ENCODE measurements at regions not wholly inside any gene's neighbourhood (a gene's known extent, or its start where the extent isn't known, plus 50 kb on each side); places are given as distances from the start of the nearest gene placed in this dataset.

DNA sequence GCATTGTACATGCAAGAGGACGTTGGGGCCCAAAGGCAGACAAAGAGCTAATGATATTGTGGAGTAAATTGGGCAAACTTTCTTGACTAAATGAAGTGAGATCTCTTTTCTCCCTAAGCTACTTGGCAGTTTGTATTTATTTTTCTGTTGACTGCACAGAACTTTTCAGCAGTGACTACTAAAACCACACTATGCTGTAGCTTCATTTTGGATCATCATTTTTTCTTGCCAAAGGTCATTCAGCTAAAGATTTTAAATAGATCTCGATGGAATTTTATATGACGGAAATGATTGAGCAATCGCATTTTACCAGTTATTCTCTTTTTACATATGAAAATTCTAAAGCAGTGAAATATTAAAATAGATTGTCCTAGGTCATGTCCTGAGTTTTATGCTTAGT lies 286.1 kb upstream of the ACTBL2 start:
- TF ChIP-seq EZH2phosphoT487 (IDR thresholded peaks at IDR 0.05; ENCODE audit: borderline replicate concordance, low read length): no peak
- TF ChIP-seq, protein P1, sequence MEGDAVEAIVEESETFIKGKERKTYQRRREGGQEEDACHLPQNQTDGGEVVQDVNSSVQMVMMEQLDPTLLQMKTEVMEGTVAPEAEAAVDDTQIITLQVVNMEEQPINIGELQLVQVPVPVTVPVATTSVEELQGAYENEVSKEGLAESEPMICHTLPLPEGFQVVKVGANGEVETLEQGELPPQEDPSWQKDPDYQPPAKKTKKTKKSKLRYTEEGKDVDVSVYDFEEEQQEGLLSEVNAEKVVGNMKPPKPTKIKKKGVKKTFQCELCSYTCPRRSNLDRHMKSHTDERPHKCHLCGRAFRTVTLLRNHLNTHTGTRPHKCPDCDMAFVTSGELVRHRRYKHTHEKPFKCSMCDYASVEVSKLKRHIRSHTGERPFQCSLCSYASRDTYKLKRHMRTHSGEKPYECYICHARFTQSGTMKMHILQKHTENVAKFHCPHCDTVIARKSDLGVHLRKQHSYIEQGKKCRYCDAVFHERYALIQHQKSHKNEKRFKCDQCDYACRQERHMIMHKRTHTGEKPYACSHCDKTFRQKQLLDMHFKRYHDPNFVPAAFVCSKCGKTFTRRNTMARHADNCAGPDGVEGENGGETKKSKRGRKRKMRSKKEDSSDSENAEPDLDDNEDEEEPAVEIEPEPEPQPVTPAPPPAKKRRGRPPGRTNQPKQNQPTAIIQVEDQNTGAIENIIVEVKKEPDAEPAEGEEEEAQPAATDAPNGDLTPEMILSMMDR (IDR thresholded peaks at IDR 0.05; ENCODE audit: low read depth, low read length, poor library complexity, severe bottlenecking): no peak
- no peaks in the 10 kb centered on the region for H3K4me1 ChIP-seq (ENCODE audit: control insufficient read depth, low read length)
- no peak overlapping the region for H3K27ac ChIP-seq (ENCODE audit: low read depth, low read length)
- no peaks in the 10 kb centered on the region for H3F3A ChIP-seq (ENCODE audit: control insufficient read depth, insufficient read depth)
- H4K20me1 ChIP-seq (ENCODE audit: control insufficient read depth, insufficient read depth, low read depth, low read length): no peaks in the 10 kb centered on the region
- no peaks in the 10 kb centered on the region for H3K9me2 ChIP-seq (replicated peaks; ENCODE audit: control insufficient read depth, low read length)
- no peak overlapping the region for H3K4me2 ChIP-seq (ENCODE audit: low read length)
- H3K27me3 ChIP-seq (ENCODE audit: control insufficient read depth, low read length): no peaks in the 10 kb centered on the region
- H3K79me2 ChIP-seq (ENCODE audit: control insufficient read depth, low read length): no peaks in the 10 kb centered on the region
- H3K36me3 ChIP-seq (ENCODE audit: control insufficient read depth, low read length): no peaks in the 10 kb centered on the region
- no peaks in the 10 kb centered on the region for H3K9me3 ChIP-seq (ENCODE audit: control insufficient read depth, insufficient read depth, low read length)
- H3K4me3 ChIP-seq (ENCODE audit: low read length): no peak overlapping the region

DNA sequence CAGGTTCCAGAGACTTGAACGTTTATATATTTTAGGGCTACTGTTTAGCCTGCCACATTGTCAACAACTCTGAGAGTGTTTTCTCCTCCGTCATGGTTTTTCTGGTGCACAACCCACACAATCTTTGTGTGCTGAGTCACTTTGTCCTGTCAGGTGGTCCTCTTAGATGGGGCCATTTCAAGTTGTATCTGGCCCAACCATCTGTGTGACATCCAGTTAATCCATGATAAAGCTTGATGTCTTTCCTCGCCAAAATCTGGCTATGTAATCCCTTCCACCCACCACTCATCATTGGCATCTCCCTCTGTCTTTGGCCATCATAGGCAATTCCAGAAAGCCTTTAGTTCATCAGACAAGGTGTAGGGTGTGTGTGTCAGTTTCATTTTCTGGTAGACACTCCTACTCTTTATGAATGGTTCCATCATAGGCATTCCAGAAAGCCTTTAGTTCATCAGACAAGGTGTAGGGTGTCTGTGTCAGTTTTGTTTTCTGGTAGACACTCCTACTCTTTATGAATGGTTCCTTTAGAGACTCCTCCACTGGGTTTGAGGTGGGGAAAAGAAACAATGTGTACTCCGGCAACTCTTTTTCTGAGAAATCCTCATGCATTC lies 282.0 kb upstream of the ACTBL2 start:
- Histone ChIP-seq H3K27me3 (ENCODE audit: control insufficient read depth, low read length) (no peaks in the 10 kb centered on the region), H3K27ac (ENCODE audit: low read depth, low read length) (no peak overlapping the region), H3K4me2 (ENCODE audit: low read length) (no peak overlapping the region), H3K4me3 (ENCODE audit: low read length) (no peak overlapping the region), H3K9me3 (ENCODE audit: control insufficient read depth, insufficient read depth, low read length) (no peaks in the 10 kb centered on the region), H3F3A (ENCODE audit: control insufficient read depth, insufficient read depth) (no peaks in the 10 kb centered on the region), H3K9me2 (replicated peaks; ENCODE audit: control insufficient read depth, low read length) (no peaks in the 10 kb centered on the region), H3K79me2 (ENCODE audit: control insufficient read depth, low read length) (no peaks in the 10 kb centered on the region), H3K36me3 (ENCODE audit: control insufficient read depth, low read length) (no peaks in the 10 kb centered on the region), H4K20me1 (ENCODE audit: control insufficient read depth, insufficient read depth, low read depth, low read length) (no peaks in the 10 kb centered on the region), H3K4me1 (ENCODE audit: control insufficient read depth, low read length) (no peaks in the 10 kb centered on the region)
- TF ChIP-seq, protein P1 (IDR thresholded peaks at IDR 0.05; ENCODE audit: low read depth, low read length, poor library complexity, severe bottlenecking): no peak
- TF ChIP-seq EZH2phosphoT487 (IDR thresholded peaks at IDR 0.05; ENCODE audit: borderline replicate concordance, low read length): no peak

DNA sequence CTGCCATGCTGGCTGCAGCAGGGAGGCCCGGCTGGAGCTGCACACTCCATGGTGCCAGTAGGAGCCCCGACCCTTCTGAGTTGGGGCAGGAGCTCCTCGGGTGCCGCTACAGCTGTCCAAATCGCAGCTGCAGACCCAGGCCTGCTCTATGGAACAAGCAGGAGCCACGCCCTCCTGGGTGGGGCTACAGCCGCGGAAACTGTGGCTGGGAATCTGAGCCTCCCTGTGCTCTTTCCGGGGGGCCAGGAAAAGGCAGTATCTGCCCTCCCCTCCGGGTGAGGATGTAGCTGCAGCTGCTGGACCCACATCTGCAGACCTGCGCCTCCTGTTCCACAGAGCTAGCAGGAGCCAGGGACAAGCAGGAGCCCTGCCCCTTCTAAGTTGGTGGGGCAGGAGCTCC lies 278.9 kb upstream of the ACTBL2 start:
- H3F3A ChIP-seq (ENCODE audit: control insufficient read depth, insufficient read depth): no peaks in the 10 kb centered on the region
- no peak for TF ChIP-seq EZH2phosphoT487 (IDR thresholded peaks at IDR 0.05; ENCODE audit: borderline replicate concordance, low read length)
- TF ChIP-seq, protein P1 (IDR thresholded peaks at IDR 0.05; ENCODE audit: low read depth, low read length, poor library complexity, severe bottlenecking): no peak
- no peaks in the 10 kb centered on the region for H3K9me2 ChIP-seq (replicated peaks; ENCODE audit: control insufficient read depth, low read length)
- no peak overlapping the region for H3K4me2 ChIP-seq (ENCODE audit: low read length)
- no peaks in the 10 kb centered on the region for H3K27me3 ChIP-seq (ENCODE audit: control insufficient read depth, low read length)
- H4K20me1 ChIP-seq (ENCODE audit: control insufficient read depth, insufficient read depth, low read depth, low read length): no peaks in the 10 kb centered on the region
- no peaks in the 10 kb centered on the region for H3K4me1 ChIP-seq (ENCODE audit: control insufficient read depth, low read length)
- no peaks in the 10 kb centered on the region for H3K9me3 ChIP-seq (ENCODE audit: control insufficient read depth, insufficient read depth, low read length)
- H3K4me3 ChIP-seq (ENCODE audit: low read length): no peak overlapping the region
- no peak overlapping the region for H3K27ac ChIP-seq (ENCODE audit: low read depth, low read length)
- no peaks in the 10 kb centered on the region for H3K79me2 ChIP-seq (ENCODE audit: control insufficient read depth, low read length)
- no peaks in the 10 kb centered on the region for H3K36me3 ChIP-seq (ENCODE audit: control insufficient read depth, low read length)

All from DOHH2 (cell line).